Spinal cord (tissue), 9 donors: ENCODE measurements at regions not wholly inside any gene's neighbourhood (a gene's known extent, or its start where the extent isn't known, plus 50 kb on each side); places are given as distances from the start of the nearest gene placed in this dataset.
"Not testable (repeated sequence)": the region's sequence is repeated elsewhere in the genome, so short reads cannot be mapped to it uniquely, and the experiment has no call there.

Experiments
- DNase-seq, 6 donors: peaks; one replicate each; pipeline versions ENCODE4 v3.0.0 to v3.0.0-alpha.2; 2013 to 2015; ENCODE audit warnings: low spot score in 6 of 6, low read depth in 4 of 6
- H3K27ac ChIP-seq: one replicate; pipeline ENCODE4 v1.5.1; 2013; ENCODE audit warnings: low read depth, low read length, control low read depth
- H3K27me3 ChIP-seq: one replicate; pipeline ENCODE4 v1.6.1; 2013; ENCODE audit warnings: low read length; ENCODE audit not compliant: control insufficient read depth, insufficient read depth
- H3K36me3 ChIP-seq: one replicate; pipeline ENCODE4 v1.6.1; 2013; ENCODE audit warnings: low read length; ENCODE audit not compliant: control insufficient read depth, insufficient read depth
- H3K4me1 ChIP-seq: one replicate; pipeline ENCODE4 v1.6.1; 2013; ENCODE audit warnings: low read length; ENCODE audit not compliant: control insufficient read depth, insufficient read depth
- H3K4me3 ChIP-seq: one replicate; pipeline ENCODE4 v1.5.1; 2013; ENCODE audit warnings: low read depth, low read length, control low read depth
- H3K9me3 ChIP-seq: one replicate; pipeline ENCODE4 v1.6.1; 2013; ENCODE audit warnings: low read length; ENCODE audit not compliant: control insufficient read depth, insufficient read depth
- WGBS: methylation state at CpG from one replicate; pipeline ENCODE4 v1.1.5; 2013; ENCODE audit warnings: missing lambda C conversion rate; ENCODE audit not compliant: insufficient coverage; 5-methylcytosine and 5-hydroxymethylcytosine counted together
- donor health status: healthy.

GRCh38 chr14:101288436-101289229 lies 272.7 kb upstream of the DIO3 start:
- H3K27ac ChIP-seq, result no peak overlapping the region
- H3K4me1 ChIP-seq, result peaks cover 12% of the 10 kb centered on the region
- no peak overlapping the region for H3K4me3 ChIP-seq
- 54% methylated on average over 20 of the region's 20 CpGs for WGBS
- DNase-seq, result peak in 1 of 6 donors; percentile 20
- no peaks in the 10 kb centered on the region for H3K36me3 ChIP-seq
- H3K9me3 ChIP-seq, result no peaks in the 10 kb centered on the region
- no peaks in the 10 kb centered on the region for H3K27me3 ChIP-seq

- Histone ChIP-seq H3K4me3 (no peak overlapping the region), H3K9me3 (no peaks in the 10 kb centered on the region), H3K36me3 (no peaks in the 10 kb centered on the region), H3K27ac (no peak overlapping the region), H3K27me3 (no peaks in the 10 kb centered on the region), H3K4me1 (peaks cover 12% of the 10 kb centered on the region)
- DNase-seq, result peak in 1 of 6 donors; percentile 2
- WGBS, result 93% methylated on average over 10 of the region's 13 CpGs
These were observed 272.0 kb upstream of the DIO3 start for GRCh38 chr14:101289230-101289690.

GRCh38 chr14:101289911-101290310 lies 271.4 kb upstream of the DIO3 start:
- no peaks in the 10 kb centered on the region for H3K9me3 ChIP-seq
- WGBS, result 83% methylated on average over 4 of the region's 7 CpGs
- no peaks in the 10 kb centered on the region for H3K27me3 ChIP-seq
- H3K4me3 ChIP-seq, result no peak overlapping the region
- H3K4me1 ChIP-seq, result peaks cover 12% of the 10 kb centered on the region
- no peak overlapping the region for H3K27ac ChIP-seq
- no peak for DNase-seq
- H3K36me3 ChIP-seq, result no peaks in the 10 kb centered on the region

- DNase-seq, result peak in 1 of 6 donors; percentile 83
- Histone ChIP-seq H3K27ac (no peak overlapping the region), H3K4me1 (peaks cover 12% of the 10 kb centered on the region), H3K4me3 (no peak overlapping the region), H3K9me3 (no peaks in the 10 kb centered on the region), H3K36me3 (no peaks in the 10 kb centered on the region), H3K27me3 (no peaks in the 10 kb centered on the region)
- 67% methylated on average over 5 of the region's 6 CpGs for WGBS
These were observed 270.7 kb upstream of the DIO3 start for GRCh38 chr14:101290611-101291010.

- H3K4me3 ChIP-seq, result no peak overlapping the region
- H3K27ac ChIP-seq, result no peak overlapping the region
- 71% methylated on average over 3 of the region's 3 CpGs for WGBS
- no peaks in the 10 kb centered on the region for H3K36me3 ChIP-seq
- no peaks in the 10 kb centered on the region for H3K9me3 ChIP-seq
- peaks cover 12% of the 10 kb centered on the region for H3K4me1 ChIP-seq
- H3K27me3 ChIP-seq, result no peaks in the 10 kb centered on the region
- no peak for DNase-seq
These were observed 269.9 kb upstream of the DIO3 start for GRCh38 chr14:101291390-101291789.

GRCh38 chr14:101292448-101292847 lies 268.8 kb upstream of the DIO3 start:
- WGBS, result 60% methylated on average over 1 of the region's 5 CpGs
- Histone ChIP-seq H3K27ac (no peak overlapping the region), H3K4me3 (no peak overlapping the region), H3K36me3 (no peaks in the 10 kb centered on the region), H3K4me1 (peaks cover 12% of the 10 kb centered on the region), H3K9me3 (peaks cover 2% of the 10 kb centered on the region), H3K27me3 (no peaks in the 10 kb centered on the region)
- DNase-seq, result no peak

- Histone ChIP-seq H3K36me3 (no peaks in the 10 kb centered on the region), H3K27me3 (no peaks in the 10 kb centered on the region), H3K9me3 (peaks cover 4% of the 10 kb centered on the region), H3K27ac (no peak overlapping the region), H3K4me1 (peaks cover 10% of the 10 kb centered on the region), H3K4me3 (no peak overlapping the region)
- DNase-seq, result no peak
These were observed 267.7 kb upstream of the DIO3 start for GRCh38 chr14:101293605-101294004.

GRCh38 chr14:101294136-101294535 lies 267.2 kb upstream of the DIO3 start:
- Histone ChIP-seq H3K27me3 (no peaks in the 10 kb centered on the region), H3K36me3 (no peaks in the 10 kb centered on the region), H3K4me1 (peaks cover 4% of the 10 kb centered on the region), H3K27ac (no peak overlapping the region), H3K9me3 (peaks cover 4% of the 10 kb centered on the region), H3K4me3 (no peak overlapping the region)
- no CpG with 5 or more reads among the region's 1 CpG for WGBS
- DNase-seq, result no peak

GRCh38 chr14:101299781-101300180 lies 261.5 kb upstream of the DIO3 start:
- DNase-seq, H3K9me3 ChIP-seq, H3K27me3 ChIP-seq, H3K36me3 ChIP-seq, H3K4me3 ChIP-seq, H3K27ac ChIP-seq, H3K4me1 ChIP-seq: not testable (repeated sequence)
- WGBS, result 76% methylated on average over 4 of the region's 4 CpGs

GRCh38 chr14:101301011-101301410 lies 260.3 kb upstream of the DIO3 start:
- no peaks in the 10 kb centered on the region for H3K4me1 ChIP-seq
- WGBS, result no CpG with 5 or more reads among the region's 2 CpGs
- no peak overlapping the region for H3K4me3 ChIP-seq

More at GRCh38 chr14:101301011-101301410, 260.3 kb upstream of the DIO3 start:
- Histone ChIP-seq H3K27ac (no peak overlapping the region), H3K9me3 (peaks cover 4% of the 10 kb centered on the region), H3K27me3 (no peaks in the 10 kb centered on the region), H3K36me3 (no peaks in the 10 kb centered on the region)
- no peak for DNase-seq
